Vagina (tissue), 2 donors: ENCODE measurements at regions not wholly inside any gene's neighbourhood (a gene's known extent, or its start where the extent isn't known, plus 50 kb on each side); places are given as distances from the start of the nearest gene placed in this dataset.

Experiments
- DNase-seq, 2 donors: peaks; one replicate each; pipeline ENCODE4 v3.0.0-alpha.2; 2017; ENCODE audit errors: extremely low spot score in 2 of 2
- H3K27ac ChIP-seq: fragments of 200-600 bp; sonication (generic); one replicate; pipeline ENCODE4 v1.5.1; 2019
- H3K27me3 ChIP-seq: fragments of 200-600 bp; sonication (generic); one replicate; pipeline ENCODE4 v1.5.1; 2019
- H3K36me3 ChIP-seq, 2 donors: fragments of 200-600 bp; sonication (generic); one replicate each; pipeline ENCODE4 v1.5.1; 2017 to 2019
- H3K4me1 ChIP-seq: fragments of 200-600 bp; sonication (generic); one replicate; pipeline ENCODE4 v1.5.1; 2019
- H3K4me3 ChIP-seq, 2 donors: fragments of 200-600 bp; sonication (generic); 1 replicate in 1 of 2; 2 replicates in 1 of 2; pipeline ENCODE4 v1.5.1; 2016 to 2019
- H3K9me3 ChIP-seq: fragments of 200-600 bp; sonication (generic); one replicate; pipeline ENCODE4 v1.5.1; 2019
- CTCF ChIP-seq, 3 experiments: fragments of 450-650 bp in 2 of 3; fragments of 200-600 bp in 1 of 3; sonication (generic) in 1 of 3; IDR thresholded peaks; one replicate each; pipeline ENCODE4 v1.5.1; 2017 to 2019; ENCODE audit warnings: antibody characterized with exemption in 3 of 3, mild to moderate bottlenecking in 2 of 3, moderate library complexity in 2 of 3
- POLR2A ChIP-seq, 2 donors: fragments of 450-650 bp; IDR thresholded peaks; one replicate each; pipeline ENCODE4 v1.6.1; 2017; ENCODE audit warnings: antibody characterized with exemption in 2 of 2, mild to moderate bottlenecking in 2 of 2, moderate library complexity in 2 of 2
- POLR2AphosphoS5 ChIP-seq, 2 donors: sonication (generic); formaldehyde crosslinking; IDR thresholded peaks; one replicate each; pipeline ENCODE4 v1.9.0; 2017; ENCODE audit warnings: antibody characterized with exemption in 2 of 2, mild to moderate bottlenecking in 2 of 2, low read depth in 1 of 2; ENCODE audit not compliant: insufficient read depth in 1 of 2
- intact Hi-C: fragments of 100-400 bp; cut with DNase I; formaldehyde crosslinking; loops from one replicate; pipeline ENCODE4 v1.15.1; 2023

GRCh38 chr2:120876526-120877280, 141.0 kb downstream of the GLI2 start:
- no peaks in the 10 kb centered on the region for H3K9me3 ChIP-seq
- H3K4me3 ChIP-seq = no peak overlapping the region
- intact Hi-C loops = no loop called here
- H3K27me3 ChIP-seq = no peaks in the 10 kb centered on the region
- peaks cover 5% of the 10 kb centered on the region for H3K4me1 ChIP-seq
- H3K27ac ChIP-seq = no peak overlapping the region
- TF ChIP-seq POLR2AphosphoS5 (IDR thresholded peaks at IDR 0.05; ENCODE audit: insufficient read depth in 1 of 2, low read depth in 1 of 2) = no peak
- TF ChIP-seq POLR2A (IDR thresholded peaks at IDR 0.05) = no peak
- no peak for TF ChIP-seq CTCF (IDR thresholded peaks at IDR 0.05)
- DNase-seq = no peak
- H3K36me3 ChIP-seq = no peaks in the 10 kb centered on the region

- no peak overlapping the region for H3K4me3 ChIP-seq
Measured at GRCh38 chr2:120877409-120877808, 141.7 kb downstream of the GLI2 start.

GRCh38 chr2:120878970-120879369, 143.3 kb downstream of the GLI2 start:
- H3K36me3 ChIP-seq = no peaks in the 10 kb centered on the region
- no peak overlapping the region for H3K4me3 ChIP-seq
- no peak for TF ChIP-seq CTCF (IDR thresholded peaks at IDR 0.05)
- TF ChIP-seq POLR2A (IDR thresholded peaks at IDR 0.05) = no peak
- TF ChIP-seq POLR2AphosphoS5 (IDR thresholded peaks at IDR 0.05; ENCODE audit: insufficient read depth in 1 of 2, low read depth in 1 of 2) = no peak
- DNase-seq = no peak
- H3K9me3 ChIP-seq = no peaks in the 10 kb centered on the region
- no peak overlapping the region for H3K27ac ChIP-seq
- no peaks in the 10 kb centered on the region for H3K27me3 ChIP-seq
- H3K4me1 ChIP-seq = peaks cover 15% of the 10 kb centered on the region
- intact Hi-C loops = no loop called here

More at GRCh38 chr2:120877409-120877808, 141.7 kb downstream of the GLI2 start:
- H3K9me3 ChIP-seq = no peaks in the 10 kb centered on the region
- H3K36me3 ChIP-seq = no peaks in the 10 kb centered on the region
- no peak for TF ChIP-seq CTCF (IDR thresholded peaks at IDR 0.05)
- TF ChIP-seq POLR2A (IDR thresholded peaks at IDR 0.05) = no peak
- no peak for TF ChIP-seq POLR2AphosphoS5 (IDR thresholded peaks at IDR 0.05; ENCODE audit: insufficient read depth in 1 of 2, low read depth in 1 of 2)
- H3K4me1 ChIP-seq = peaks cover 12% of the 10 kb centered on the region
- intact Hi-C loops = no loop called here
- H3K27me3 ChIP-seq = no peaks in the 10 kb centered on the region
- H3K27ac ChIP-seq = no peak overlapping the region
- DNase-seq = no peak

GRCh38 chr2:120879431-120880295, 144.0 kb downstream of the GLI2 start:
- intact Hi-C loops = no loop called here

More at GRCh38 chr2:120879431-120880295, 144.0 kb downstream of the GLI2 start:
- TF ChIP-seq POLR2AphosphoS5 (IDR thresholded peaks at IDR 0.05; ENCODE audit: insufficient read depth in 1 of 2, low read depth in 1 of 2) (no peak), POLR2A (IDR thresholded peaks at IDR 0.05) (no peak), CTCF (IDR thresholded peaks at IDR 0.05) (no peak)
- Histone ChIP-seq H3K9me3 (no peaks in the 10 kb centered on the region), H3K4me3 (no peak overlapping the region), H3K4me1 (peaks cover 15% of the 10 kb centered on the region), H3K27ac (no peak overlapping the region), H3K36me3 (no peaks in the 10 kb centered on the region), H3K27me3 (no peaks in the 10 kb centered on the region)
- no peak for DNase-seq
